ENCODE measurements at regions not wholly inside any gene's neighbourhood (a gene's known extent, or its start where the extent isn't known, plus 50 kb on each side); places are given as distances from the start of the nearest gene placed in this dataset.

- FAIRE-seq: no peak
- no peak for DNase-seq (ENCODE audit: extremely low spot score, insufficient read length, low read depth)
Observed at GRCh38 chr5:175305251-175305650, 138.7 kb downstream of the DRD1 start.

GRCh38 chr5:175290379-175290778 lies 153.6 kb downstream of the DRD1 start:
- FAIRE-seq: no peak
- DNase-seq (ENCODE audit: extremely low spot score, insufficient read length, low read depth): no peak

GRCh38 chr5:175288048-175288621 lies 155.8 kb downstream of the DRD1 start:
- FAIRE-seq (no peak), DNase-seq (ENCODE audit: extremely low spot score, insufficient read length, low read depth) (no peak)

- FAIRE-seq: no peak
Observed at GRCh38 chr5:175286981-175287380, 157.0 kb downstream of the DRD1 start.

GRCh38 chr5:175285261-175285660 lies 158.7 kb downstream of the DRD1 start:
- no peak for DNase-seq (ENCODE audit: extremely low spot score, insufficient read length, low read depth)
- FAIRE-seq: no peak

More at GRCh38 chr5:175286981-175287380, 157.0 kb downstream of the DRD1 start:
- DNase-seq (ENCODE audit: extremely low spot score, insufficient read length, low read depth): no peak

GRCh38 chr5:175284806-175285205 lies 159.2 kb downstream of the DRD1 start:
- DNase-seq (ENCODE audit: extremely low spot score, insufficient read length, low read depth) (no peak), FAIRE-seq (no peak)

- FAIRE-seq (no peak), DNase-seq (ENCODE audit: extremely low spot score, insufficient read length, low read depth) (no peak)
Observed at GRCh38 chr5:175282611-175283225, 161.3 kb downstream of the DRD1 start.

- no peak for FAIRE-seq
- no peak for DNase-seq (ENCODE audit: extremely low spot score, insufficient read length, low read depth)
Observed at GRCh38 chr5:175281714-175282113, 162.3 kb downstream of the DRD1 start.

GRCh38 chr5:175281257-175281656 lies 162.7 kb downstream of the DRD1 start:
- DNase-seq (ENCODE audit: extremely low spot score, insufficient read length, low read depth) (no peak), FAIRE-seq (no peak)

GRCh38 chr5:175279506-175279905 lies 164.5 kb downstream of the DRD1 start:
- DNase-seq (ENCODE audit: extremely low spot score, insufficient read length, low read depth): no peak
- FAIRE-seq: no peak

GRCh38 chr5:175275748-175276147 lies 168.2 kb downstream of the DRD1 start:
- no peak for DNase-seq (ENCODE audit: extremely low spot score, insufficient read length, low read depth)
- FAIRE-seq: no peak

GRCh38 chr5:175275097-175275496 lies 168.9 kb downstream of the DRD1 start:
- FAIRE-seq: no peak
- DNase-seq (ENCODE audit: extremely low spot score, insufficient read length, low read depth): no peak

GRCh38 chr5:175274171-175274570 lies 169.8 kb downstream of the DRD1 start:
- DNase-seq (ENCODE audit: extremely low spot score, insufficient read length, low read depth): no peak
- no peak for FAIRE-seq

- FAIRE-seq (no peak), DNase-seq (ENCODE audit: extremely low spot score, insufficient read length, low read depth) (no peak)
Observed at GRCh38 chr5:175264406-175264805, 179.6 kb downstream of the DRD1 start.

- no peak for FAIRE-seq
- no peak for DNase-seq (ENCODE audit: extremely low spot score, insufficient read length, low read depth)
Observed at GRCh38 chr5:175263776-175264175, 180.2 kb downstream of the DRD1 start.

- no peak for FAIRE-seq
- no peak for DNase-seq (ENCODE audit: extremely low spot score, insufficient read length, low read depth)
Observed at GRCh38 chr5:175261526-175261925, 182.5 kb downstream of the DRD1 start.

- DNase-seq (ENCODE audit: extremely low spot score, insufficient read length, low read depth) (no peak), FAIRE-seq (no peak)
Observed at GRCh38 chr5:175261037-175261436, 182.9 kb downstream of the DRD1 start.

GRCh38 chr5:175257847-175258194 lies 186.2 kb downstream of the DRD1 start:
- FAIRE-seq: no peak
- no peak for DNase-seq (ENCODE audit: extremely low spot score, insufficient read length, low read depth)

GRCh38 chr5:175257128-175257846 lies 186.7 kb downstream of the DRD1 start:
- no peak for DNase-seq (ENCODE audit: extremely low spot score, insufficient read length, low read depth)
- no peak for FAIRE-seq

GRCh38 chr5:175254155-175254554 lies 189.8 kb downstream of the DRD1 start:
- no peak for DNase-seq (ENCODE audit: extremely low spot score, insufficient read length, low read depth)
- FAIRE-seq: no peak

GRCh38 chr5:175253597-175253996 lies 190.4 kb downstream of the DRD1 start:
- FAIRE-seq (no peak), DNase-seq (ENCODE audit: extremely low spot score, insufficient read length, low read depth) (no peak)

All from GM18507 (cell line).